ENCODE measurements at regions not wholly inside any gene's neighbourhood (a gene's known extent, or its start where the extent isn't known, plus 50 kb on each side); places are given as distances from the start of the nearest gene placed in this dataset.

- ATAC-seq (no peak), DNase-seq (no peak)
- intact Hi-C loops (cut with micrococcal nuclease), result no loop called here
Observed at GRCh38 chr3:59107856-59108815, 58.3 kb upstream of the CFAP20DC start.

- DNase-seq (no peak), ATAC-seq (no peak)
- intact Hi-C loops (cut with micrococcal nuclease), result no loop called here
Observed at GRCh38 chr3:59106085-59106648, 56.3 kb upstream of the CFAP20DC start.

GRCh38 chr3:59103552-59103951 is 53.7 kb upstream of the CFAP20DC start:
- DNase-seq (no peak), ATAC-seq (no peak)
- intact Hi-C loops (cut with micrococcal nuclease), result no loop called here

GRCh38 chr3:59101231-59101736 is 51.5 kb upstream of the CFAP20DC start:
- intact Hi-C loops (cut with micrococcal nuclease), result no loop called here
- DNase-seq (no peak), ATAC-seq (no peak)

Data from left ventricle myocardium superior (tissue), 1 donor.